Uterus (tissue), 3 donors: ENCODE measurements at regions not wholly inside any gene's neighbourhood (a gene's known extent, or its start where the extent isn't known, plus 50 kb on each side); places are given as distances from the start of the nearest gene placed in this dataset.

Experiments used
- DNase-seq, 2 donors: peaks; one replicate each; pipeline ENCODE4 v3.0.0-alpha.2; 2019 to 2020
- H3K27ac ChIP-seq, 2 donors: fragments of 200-600 bp; sonication (generic); 1 replicate in 1 of 2; 2 replicates in 1 of 2; pipeline ENCODE4 v1.5.1; 2016 to 2018
- H3K27me3 ChIP-seq, 2 donors: fragments of 200-600 bp; sonication (generic); one replicate each; pipeline ENCODE4 v1.5.1; 2018 to 2019; ENCODE audit warnings: control low read depth in 1 of 2
- H3K36me3 ChIP-seq, 2 donors: fragments of 200-600 bp; sonication (generic); one replicate each; pipeline ENCODE4 v1.5.1; 2019; ENCODE audit warnings: control low read depth in 1 of 2
- H3K4me1 ChIP-seq, 2 donors: fragments of 200-600 bp; sonication (generic); one replicate each; pipeline ENCODE4 v1.5.1; 2018 to 2019; ENCODE audit warnings: control low read depth in 1 of 2
- H3K4me3 ChIP-seq, 2 donors: fragments of 200-600 bp; sonication (generic); 1 replicate in 1 of 2; 2 replicates in 1 of 2; pipeline ENCODE4 v1.5.1; 2018 to 2019; ENCODE audit warnings: mild to moderate bottlenecking in 1 of 2
- H3K9me3 ChIP-seq, 2 donors: fragments of 200-600 bp; sonication (generic); one replicate each; pipeline ENCODE4 v1.5.1; 2019; ENCODE audit warnings: control low read depth in 1 of 2
- POLR2A ChIP-seq, 2 donors: fragments of 450-650 bp; IDR thresholded peaks; one replicate each; pipeline ENCODE4 v1.6.1; 2016; ENCODE audit warnings: antibody characterized with exemption in 2 of 2, mild to moderate bottlenecking in 1 of 2, moderate library complexity in 1 of 2
- intact Hi-C: fragments of 100-400 bp; cut with DNase I; formaldehyde crosslinking; loops from one replicate; pipeline ENCODE4 v1.15.1; 2023; ENCODE audit warnings: low total_unique reads
- TF ChIP-seq, protein P1 (sequence below), 4 experiments: fragments of 200-600 bp in 2 of 4; fragments of 450-650 bp in 2 of 4; sonication (generic) in 2 of 4; IDR thresholded peaks; one replicate each; pipeline ENCODE4 v1.5.1; 2016 to 2019; ENCODE audit warnings: antibody characterized with exemption in 4 of 4, mild to moderate bottlenecking in 2 of 4, moderate library complexity in 1 of 4
- donor health status: DM: yes; HTN: yes; CAD: no.

DNA sequence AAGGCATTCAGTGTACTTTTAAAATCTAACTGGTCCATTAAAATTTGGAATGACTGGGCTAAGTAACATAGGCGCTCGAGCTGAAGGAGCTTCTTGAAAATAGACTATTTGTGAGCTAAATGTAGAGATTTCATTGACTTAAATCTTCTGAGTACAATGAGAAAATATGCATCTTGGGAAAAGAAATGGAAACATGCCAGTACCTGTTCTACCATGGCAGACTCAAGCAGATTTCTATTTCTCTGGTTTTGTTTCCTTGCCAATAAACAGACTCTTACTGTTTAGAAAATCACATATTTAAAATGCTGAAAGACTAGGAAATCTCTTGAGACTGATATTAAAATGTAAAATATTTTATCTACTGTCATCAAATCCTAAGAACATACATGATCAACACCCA, 678.1 kb downstream of the FAT4 start:
- no peak for DNase-seq
- intact Hi-C loops: no loop called here
- no peak for TF ChIP-seq POLR2A (IDR thresholded peaks at IDR 0.05)
- TF ChIP-seq, protein P1, sequence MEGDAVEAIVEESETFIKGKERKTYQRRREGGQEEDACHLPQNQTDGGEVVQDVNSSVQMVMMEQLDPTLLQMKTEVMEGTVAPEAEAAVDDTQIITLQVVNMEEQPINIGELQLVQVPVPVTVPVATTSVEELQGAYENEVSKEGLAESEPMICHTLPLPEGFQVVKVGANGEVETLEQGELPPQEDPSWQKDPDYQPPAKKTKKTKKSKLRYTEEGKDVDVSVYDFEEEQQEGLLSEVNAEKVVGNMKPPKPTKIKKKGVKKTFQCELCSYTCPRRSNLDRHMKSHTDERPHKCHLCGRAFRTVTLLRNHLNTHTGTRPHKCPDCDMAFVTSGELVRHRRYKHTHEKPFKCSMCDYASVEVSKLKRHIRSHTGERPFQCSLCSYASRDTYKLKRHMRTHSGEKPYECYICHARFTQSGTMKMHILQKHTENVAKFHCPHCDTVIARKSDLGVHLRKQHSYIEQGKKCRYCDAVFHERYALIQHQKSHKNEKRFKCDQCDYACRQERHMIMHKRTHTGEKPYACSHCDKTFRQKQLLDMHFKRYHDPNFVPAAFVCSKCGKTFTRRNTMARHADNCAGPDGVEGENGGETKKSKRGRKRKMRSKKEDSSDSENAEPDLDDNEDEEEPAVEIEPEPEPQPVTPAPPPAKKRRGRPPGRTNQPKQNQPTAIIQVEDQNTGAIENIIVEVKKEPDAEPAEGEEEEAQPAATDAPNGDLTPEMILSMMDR (IDR thresholded peaks at IDR 0.05): no peak
- Histone ChIP-seq H3K36me3 (no peaks in the 10 kb centered on the region), H3K27ac (no peak overlapping the region), H3K4me3 (no peak overlapping the region), H3K9me3 (no peaks in the 10 kb centered on the region), H3K27me3 (no peaks in the 10 kb centered on the region), H3K4me1 (no peaks in the 10 kb centered on the region)

DNA sequence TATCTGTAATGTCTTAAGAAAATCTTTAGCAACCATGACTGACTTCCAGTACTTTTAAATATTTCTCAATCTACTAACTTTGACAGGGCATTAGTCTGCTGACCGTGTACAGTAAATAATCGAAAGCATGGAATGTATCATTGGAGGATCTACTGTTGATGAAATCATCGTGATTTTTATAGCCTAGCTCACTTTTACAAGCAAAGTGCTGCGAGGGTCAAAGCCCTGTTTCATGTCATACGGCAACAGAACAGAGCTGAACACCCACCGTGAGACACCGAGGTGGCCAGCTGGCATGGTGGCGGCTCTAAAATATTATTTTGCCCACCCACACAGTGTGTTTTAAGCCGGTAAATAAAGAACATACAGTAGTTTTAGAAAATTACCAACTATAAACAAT, 679.3 kb downstream of the FAT4 start:
- TF ChIP-seq, protein P1 (IDR thresholded peaks at IDR 0.05): no peak
- Histone ChIP-seq H3K36me3 (no peaks in the 10 kb centered on the region), H3K4me1 (no peaks in the 10 kb centered on the region), H3K27me3 (no peaks in the 10 kb centered on the region), H3K4me3 (no peak overlapping the region), H3K27ac (no peak overlapping the region), H3K9me3 (no peaks in the 10 kb centered on the region)
- no peak for DNase-seq
- intact Hi-C loops: no loop called here

DNA sequence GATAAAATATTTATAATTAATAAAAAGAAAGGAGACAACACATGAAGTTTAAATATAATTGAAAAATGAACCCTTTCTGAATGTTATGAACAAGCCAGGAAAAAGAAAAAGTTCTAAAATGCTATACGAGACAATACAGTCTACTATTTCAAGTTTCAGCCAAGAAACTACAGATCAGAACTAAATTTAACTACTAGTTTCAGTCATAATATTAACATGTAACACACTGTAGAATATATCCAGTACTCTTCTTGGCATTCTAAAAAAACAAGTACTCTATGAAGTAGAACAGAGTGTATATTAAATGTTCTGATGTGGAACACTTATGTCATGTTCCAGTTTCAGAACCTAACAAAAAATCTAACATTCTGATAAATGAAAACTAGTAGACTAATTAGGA, 679.7 kb downstream of the FAT4 start:
- Histone ChIP-seq H3K4me1 (no peaks in the 10 kb centered on the region), H3K36me3 (no peaks in the 10 kb centered on the region), H3K27ac (no peak overlapping the region), H3K9me3 (no peaks in the 10 kb centered on the region), H3K4me3 (no peak overlapping the region), H3K27me3 (no peaks in the 10 kb centered on the region)
- TF ChIP-seq, protein P1 (IDR thresholded peaks at IDR 0.05): no peak
- TF ChIP-seq POLR2A (IDR thresholded peaks at IDR 0.05): no peak
- intact Hi-C loops: no loop called here
- DNase-seq: no peak

DNA sequence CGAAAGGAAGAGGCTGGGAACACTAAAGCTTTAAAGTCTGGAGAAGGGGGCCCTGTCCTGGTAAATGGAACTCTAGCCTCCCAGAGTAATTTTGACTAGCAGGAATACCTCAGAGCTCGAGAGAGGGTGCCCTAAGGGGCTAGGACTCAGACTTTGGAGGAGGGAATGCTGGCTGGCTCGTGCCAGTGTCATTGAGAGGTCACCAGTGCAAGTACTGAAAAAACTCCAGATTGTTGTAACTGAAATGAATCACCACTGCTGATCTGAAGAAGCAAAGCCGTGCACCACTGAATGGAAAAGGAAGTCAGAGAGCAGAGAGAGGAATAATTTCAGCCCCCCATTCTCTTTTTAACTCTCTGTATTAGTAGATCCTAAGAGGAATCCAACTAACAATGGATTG, 690.2 kb downstream of the FAT4 start:
- Histone ChIP-seq H3K27ac (no peak overlapping the region), H3K4me3 (no peak overlapping the region), H3K36me3 (no peaks in the 10 kb centered on the region), H3K27me3 (no peaks in the 10 kb centered on the region), H3K4me1 (no peaks in the 10 kb centered on the region), H3K9me3 (no peaks in the 10 kb centered on the region)
- TF ChIP-seq POLR2A (IDR thresholded peaks at IDR 0.05): no peak
- TF ChIP-seq, protein P1 (IDR thresholded peaks at IDR 0.05): no peak
- no peak for DNase-seq
- intact Hi-C loops: no loop called here

DNA sequence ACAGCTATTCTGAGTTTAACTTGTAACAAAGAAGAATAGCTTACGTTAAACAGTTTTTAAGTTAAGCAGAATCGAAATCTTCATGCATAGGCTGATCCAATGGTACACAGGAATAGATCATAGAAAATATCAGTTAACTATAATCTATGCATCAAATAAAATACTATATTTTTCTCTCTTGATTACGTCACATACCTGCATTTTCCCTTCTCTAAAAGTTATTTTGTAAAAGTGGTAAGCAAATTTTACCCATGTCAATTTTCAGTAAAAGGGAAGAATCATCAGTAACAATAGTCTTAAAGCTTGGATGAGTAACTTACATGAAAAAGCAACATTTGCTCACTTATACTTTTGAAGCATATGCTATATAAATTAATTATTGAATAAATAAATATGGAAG, 692.4 kb downstream of the FAT4 start:
- no peaks in the 10 kb centered on the region for H3K36me3 ChIP-seq
- TF ChIP-seq, protein P1 (IDR thresholded peaks at IDR 0.05): no peak
- TF ChIP-seq POLR2A (IDR thresholded peaks at IDR 0.05): no peak
- H3K4me3 ChIP-seq: no peak overlapping the region
- no peaks in the 10 kb centered on the region for H3K27me3 ChIP-seq
- no peak for DNase-seq
- no peak overlapping the region for H3K27ac ChIP-seq
- intact Hi-C loops: no loop called here
- no peaks in the 10 kb centered on the region for H3K9me3 ChIP-seq
- no peaks in the 10 kb centered on the region for H3K4me1 ChIP-seq
